GM18951 (cell line): ENCODE measurements at regions not wholly inside any gene's neighbourhood (a gene's known extent, or its start where the extent isn't known, plus 50 kb on each side); places are given as distances from the start of the nearest gene placed in this dataset.

ENCODE experiments used
- POLR2A ChIP-seq: IDR thresholded peaks from 4 replicates; pipeline ENCODE4 v1.6.1; 2011; ENCODE audit warnings: mild to moderate bottlenecking; ENCODE audit not compliant: insufficient read length, insufficient read depth; ENCODE audit errors: extremely low read depth
- in situ Hi-C: fragments of 300-500 bp; cut with MboI; formaldehyde crosslinking; loops from one replicate; pipeline ENCODE4 v1.12.0; 2022; ENCODE audit warnings: low sequenced_read_pairs, mixed read lengths, inconsistent platforms; ENCODE audit not compliant: unreplicated experiment

- no peak for TF ChIP-seq POLR2A
- in situ Hi-C loops = no loop called here
Observed at GRCh38 chr6:155591741-155592140, 136.1 kb upstream of the NOX3 start.

- in situ Hi-C loops = no loop called here
- TF ChIP-seq POLR2A = no peak
Observed at GRCh38 chr6:155589190-155589589, 133.6 kb upstream of the NOX3 start.

GRCh38 chr6:155587817-155588216, 132.2 kb upstream of the NOX3 start:
- TF ChIP-seq POLR2A = no peak
- in situ Hi-C loops = no loop called here

- TF ChIP-seq POLR2A = no peak
- in situ Hi-C loops = no loop called here
Observed at GRCh38 chr6:155586090-155586489, 130.5 kb upstream of the NOX3 start.

- in situ Hi-C loops = no loop called here
- TF ChIP-seq POLR2A = no peak
Observed at GRCh38 chr6:155584006-155584405, 128.4 kb upstream of the NOX3 start.

GRCh38 chr6:155582016-155582991, 126.7 kb upstream of the NOX3 start:
- TF ChIP-seq POLR2A = no peak
- in situ Hi-C loops = no loop called here

GRCh38 chr6:155580904-155581303, 125.3 kb upstream of the NOX3 start:
- TF ChIP-seq POLR2A = no peak
- in situ Hi-C loops = no loop called here

- no peak for TF ChIP-seq POLR2A
- in situ Hi-C loops = no loop called here
Observed at GRCh38 chr6:155578251-155578650, 122.6 kb upstream of the NOX3 start.

GRCh38 chr6:155561966-155562364, 106.3 kb upstream of the NOX3 start:
- no peak for TF ChIP-seq POLR2A
- in situ Hi-C loops = no loop called here

GRCh38 chr6:155561257-155561965, 105.8 kb upstream of the NOX3 start:
- TF ChIP-seq POLR2A = no peak
- in situ Hi-C loops = no loop called here

- in situ Hi-C loops = no loop called here
- no peak for TF ChIP-seq POLR2A
Observed at GRCh38 chr6:155549928-155550327, 94.3 kb upstream of the NOX3 start.

GRCh38 chr6:155549028-155549798, 93.6 kb upstream of the NOX3 start:
- no peak for TF ChIP-seq POLR2A
- in situ Hi-C loops = no loop called here

- in situ Hi-C loops = no loop called here
- no peak for TF ChIP-seq POLR2A
Observed at GRCh38 chr6:155548576-155548975, 92.9 kb upstream of the NOX3 start.
